Endothelial cell of umbilical vein (primary cell): ENCODE measurements at regions not wholly inside any gene's neighbourhood (a gene's known extent, or its start where the extent isn't known, plus 50 kb on each side); places are given as distances from the start of the nearest gene placed in this dataset.

ENCODE experiments used
- BruUV-seq: library from RNA; stranded (reverse); fragments of 400-500 nt; replicated peaks from 2 replicates; lab custom pipeline; 2021; lab: Mats Ljungman, UMichigan
- CTCF ChIA-PET: fragments of 300-600, 350-600 bp; sonication (Branson Sonifier 250); formaldehyde crosslinking; loops from one replicate; lab custom pipeline; 2021; ENCODE audit warnings: antibody characterized with exemption, inconsistent platforms; lab: Charles Lee
- POLR2A ChIA-PET: fragments of 300-600, 350-600 bp; sonication (Branson Sonifier 250); formaldehyde crosslinking; loops from one replicate; lab custom pipeline; 2021; ENCODE audit warnings: antibody characterized with exemption, inconsistent platforms; lab: Charles Lee
- DNase-seq: peaks from one replicate; pipeline ENCODE4 v3.0.0-alpha.2; 2011; ENCODE audit warnings: low read depth, low spot score
- FAIRE-seq: peaks from 2 replicates; lab custom pipeline; 2011; peaks lifted over from hg19 to GRCh38; lab: Jason Lieb, UNC
- H2AFZ ChIP-seq: 2 replicates; pipeline ENCODE4 v1.6.0; 2012; ENCODE audit warnings: low read depth, low read length, control low read depth, inconsistent platforms
- H3K27ac ChIP-seq: 2 replicates; pipeline ENCODE4 v1.5.1; 2011; ENCODE audit warnings: low read depth, mild to moderate bottlenecking, control low read depth, low read length, moderate library complexity; ENCODE audit not compliant: insufficient read depth
- H3K27me3 ChIP-seq, 2 experiments: 2 replicates each; pipeline versions ENCODE4 v1.6.0 to v1.6.1; 2011; ENCODE audit warnings: low read length in 2 of 2, mixed read lengths in 1 of 2; ENCODE audit not compliant: control insufficient read depth in 2 of 2, insufficient read depth in 2 of 2
- H3K36me3 ChIP-seq, 2 experiments: 2 replicates in 1 of 2; 3 replicates in 1 of 2; pipeline ENCODE4 v1.5.1; 2011; ENCODE audit warnings: low read length in 2 of 2, mild to moderate bottlenecking in 1 of 2, moderate library complexity in 1 of 2; ENCODE audit not compliant: control insufficient read depth in 2 of 2, insufficient read depth in 2 of 2; ENCODE audit errors: extremely low read depth in 1 of 2
- H3K4me1 ChIP-seq: 3 replicates; pipeline ENCODE4 v1.5.1; 2011; ENCODE audit warnings: mild to moderate bottlenecking, low read length; ENCODE audit not compliant: control insufficient read depth, insufficient read depth; ENCODE audit errors: extremely low read depth
- H3K4me2 ChIP-seq: 2 replicates; pipeline ENCODE4 v1.6.1; 2011; ENCODE audit warnings: low read length, control low read depth, mixed read lengths; ENCODE audit not compliant: insufficient read depth
- H3K4me3 ChIP-seq, 3 experiments: fragments of 200-600 bp in 1 of 3; sonication (generic), shearing (Covaris generic) in 1 of 3; replicated peaks in 1 of 3; 2 replicates each; pipeline ENCODE4 v1.5.1; 2011 to 2016; ENCODE audit warnings: control low read depth in 3 of 3, low read length in 3 of 3, mild to moderate bottlenecking in 2 of 3, inconsistent platforms in 1 of 3, low read depth in 1 of 3, moderate library complexity in 1 of 3; ENCODE audit not compliant: insufficient read depth in 1 of 3
- H3K79me2 ChIP-seq: 2 replicates; pipeline ENCODE4 v1.6.0; 2012; ENCODE audit warnings: low read length, inconsistent platforms; ENCODE audit not compliant: control insufficient read depth, insufficient read depth
- H3K9ac ChIP-seq: replicated peaks from 2 replicates; pipeline ENCODE3; 2011; ENCODE audit warnings: low read length, control low read depth; ENCODE audit not compliant: insufficient read depth; ENCODE audit errors: extremely low read depth
- H3K9me1 ChIP-seq: replicated peaks from 3 replicates; pipeline ENCODE4 v1.6.0; 2011; ENCODE audit warnings: mild to moderate bottlenecking, low read length; ENCODE audit not compliant: control insufficient read depth, insufficient read depth; ENCODE audit errors: extremely low read depth
- H3K9me3 ChIP-seq: replicated peaks from 2 replicates; pipeline ENCODE4 v1.5.1; 2012; ENCODE audit warnings: low read length, inconsistent platforms; ENCODE audit not compliant: control insufficient read depth, insufficient read depth
- H4K20me1 ChIP-seq: replicated peaks from 2 replicates; pipeline ENCODE3; 2011; ENCODE audit warnings: mild to moderate bottlenecking, low read length; ENCODE audit not compliant: control insufficient read depth, insufficient read depth; ENCODE audit errors: extremely low read depth
- EZH2 ChIP-seq: IDR thresholded peaks from 2 replicates; pipeline ENCODE4 v1.6.1; 2012; ENCODE audit warnings: borderline replicate concordance, low read depth, mild to moderate bottlenecking, moderate library complexity, low read length, inconsistent platforms; ENCODE audit not compliant: severe bottlenecking
- FOS ChIP-seq: IDR thresholded peaks from 2 replicates; pipeline ENCODE4 v1.6.1; 2011; ENCODE audit warnings: mild to moderate bottlenecking, low read length, moderate library complexity, borderline replicate concordance; ENCODE audit not compliant: insufficient read depth
- GATA2 ChIP-seq: IDR thresholded peaks from 2 replicates; pipeline ENCODE4 v1.7.0; 2011; ENCODE audit warnings: low read depth, mild to moderate bottlenecking, moderate library complexity, mixed read lengths, low read length; ENCODE audit not compliant: insufficient read length, insufficient read depth
- JUN ChIP-seq: IDR thresholded peaks from 2 replicates; pipeline ENCODE4 v1.6.1; 2011; ENCODE audit warnings: borderline replicate concordance, low read depth; ENCODE audit not compliant: insufficient read length, insufficient read depth
- MYC ChIP-seq: IDR thresholded peaks from one replicate; pipeline ENCODE4 v1.6.1; 2011; ENCODE audit warnings: mild to moderate bottlenecking, low read depth, low read length
- POLR2A ChIP-seq: IDR thresholded peaks from 2 replicates; pipeline ENCODE4 v1.6.1; 2012; ENCODE audit warnings: low read depth, mild to moderate bottlenecking, control low read depth, low read length
- POLR2AphosphoS5 ChIP-seq: IDR thresholded peaks from 2 replicates; pipeline ENCODE4 v1.6.1; 2012; ENCODE audit warnings: low read depth, mild to moderate bottlenecking, control low read depth, low read length, moderate library complexity; ENCODE audit not compliant: insufficient read depth
- dilution Hi-C: fragments of 300-500 bp; cut with MboI; formaldehyde crosslinking; loops from one replicate; pipeline ENCODE4 v1.15.0; 2019; ENCODE audit warnings: low sequenced_read_pairs; ENCODE audit not compliant: extremely low pct_ligation_motif_present
- intact Hi-C: fragments of 100-400 bp; cut with micrococcal nuclease; formaldehyde crosslinking; loops from one replicate; pipeline ENCODE4 v1.10.0; 2022
- TF ChIP-seq, protein P1 (sequence below): IDR thresholded peaks from 2 replicates; pipeline ENCODE4 v1.6.1; 2011; ENCODE audit not compliant: insufficient read depth, insufficient read length
- TF ChIP-seq, protein P2 (sequence below), 2 donors: IDR thresholded peaks; 1 replicate in 1 of 2; 2 replicates in 1 of 2; pipeline ENCODE4 v1.5.1; 2011; ENCODE audit warnings: low read length in 2 of 2, mild to moderate bottlenecking in 2 of 2, moderate library complexity in 2 of 2, control low read depth in 1 of 2, inconsistent platforms in 1 of 2, low read depth in 1 of 2; ENCODE audit not compliant: insufficient read depth in 1 of 2; ENCODE audit errors: extremely low read depth in 1 of 2

DNA sequence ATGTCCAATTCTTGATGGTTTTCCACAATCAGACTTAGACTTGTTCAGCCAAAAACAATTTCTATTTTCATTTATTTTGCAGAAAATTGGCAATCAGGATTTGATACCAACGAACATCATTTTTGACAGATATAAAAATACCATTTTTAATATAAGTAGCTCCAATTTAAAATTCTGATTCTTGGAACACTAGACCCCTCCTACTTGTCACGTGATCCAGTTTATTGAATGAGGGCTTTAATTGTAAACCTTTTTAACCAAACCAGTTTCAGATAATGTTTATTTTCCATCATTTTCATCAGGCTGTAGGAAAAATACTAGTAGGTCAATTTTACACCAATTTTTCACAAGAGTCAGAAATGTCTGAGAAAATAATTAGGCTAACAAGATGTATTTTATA lies 607.2 kb upstream of the RGS18 start:
- dilution Hi-C loops = no loop called here
- BruUV-seq = no TSS peak
- ChIA-PET POLR2A (no interaction called here), CTCF (no interaction called here)
- TF ChIP-seq, protein P1, sequence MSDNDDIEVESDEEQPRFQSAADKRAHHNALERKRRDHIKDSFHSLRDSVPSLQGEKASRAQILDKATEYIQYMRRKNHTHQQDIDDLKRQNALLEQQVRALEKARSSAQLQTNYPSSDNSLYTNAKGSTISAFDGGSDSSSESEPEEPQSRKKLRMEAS = no peak
- TF ChIP-seq JUN (no peak), POLR2A (no peak), FOS (no peak), MYC (no peak), GATA2 (no peak), EZH2 (no peak), POLR2AphosphoS5 (no peak)
- TF ChIP-seq, protein P2, sequence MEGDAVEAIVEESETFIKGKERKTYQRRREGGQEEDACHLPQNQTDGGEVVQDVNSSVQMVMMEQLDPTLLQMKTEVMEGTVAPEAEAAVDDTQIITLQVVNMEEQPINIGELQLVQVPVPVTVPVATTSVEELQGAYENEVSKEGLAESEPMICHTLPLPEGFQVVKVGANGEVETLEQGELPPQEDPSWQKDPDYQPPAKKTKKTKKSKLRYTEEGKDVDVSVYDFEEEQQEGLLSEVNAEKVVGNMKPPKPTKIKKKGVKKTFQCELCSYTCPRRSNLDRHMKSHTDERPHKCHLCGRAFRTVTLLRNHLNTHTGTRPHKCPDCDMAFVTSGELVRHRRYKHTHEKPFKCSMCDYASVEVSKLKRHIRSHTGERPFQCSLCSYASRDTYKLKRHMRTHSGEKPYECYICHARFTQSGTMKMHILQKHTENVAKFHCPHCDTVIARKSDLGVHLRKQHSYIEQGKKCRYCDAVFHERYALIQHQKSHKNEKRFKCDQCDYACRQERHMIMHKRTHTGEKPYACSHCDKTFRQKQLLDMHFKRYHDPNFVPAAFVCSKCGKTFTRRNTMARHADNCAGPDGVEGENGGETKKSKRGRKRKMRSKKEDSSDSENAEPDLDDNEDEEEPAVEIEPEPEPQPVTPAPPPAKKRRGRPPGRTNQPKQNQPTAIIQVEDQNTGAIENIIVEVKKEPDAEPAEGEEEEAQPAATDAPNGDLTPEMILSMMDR (IDR thresholded peaks at IDR 0.05; ENCODE audit: extremely low read depth in 1 of 2, insufficient read depth in 1 of 2, low read depth in 1 of 2, low read length in 2 of 2) = no peak
- no peak for FAIRE-seq
- no peaks in the 10 kb centered on the region for H3K9me3 ChIP-seq
- H4K20me1 ChIP-seq = no peaks in the 10 kb centered on the region
- no peak overlapping the region for H3K9ac ChIP-seq
- no peaks in the 10 kb centered on the region for H3K4me1 ChIP-seq
- no peak for DNase-seq
- intact Hi-C loops = no loop called here
- H3K27ac ChIP-seq = no peak overlapping the region
- H3K4me2 ChIP-seq = no peak overlapping the region
- no peaks in the 10 kb centered on the region for H3K79me2 ChIP-seq
- no peaks in the 10 kb centered on the region for H3K27me3 ChIP-seq
- no peaks in the 10 kb centered on the region for H3K9me1 ChIP-seq
- H3K4me3 ChIP-seq = no peak overlapping the region
- no peaks in the 10 kb centered on the region for H3K36me3 ChIP-seq
- no peak overlapping the region for H2AFZ ChIP-seq
